Cardiac muscle cell (in vitro differentiated cells and primary cell): ENCODE measurements at regions not wholly inside any gene's neighbourhood (a gene's known extent, or its start where the extent isn't known, plus 50 kb on each side); places are given as distances from the start of the nearest gene placed in this dataset.

Experiments used
- DNase-seq, 2 donors: peaks; one replicate each; pipeline versions ENCODE4 v3.0.0 to v3.0.0-alpha.2; 2010 to 2017; ENCODE audit warnings: low read depth in 1 of 2, low spot score in 1 of 2
- H3K27ac ChIP-seq: fragments of 200-600 bp; sonication (generic); 2 replicates; pipeline ENCODE4 v1.5.1; 2016
- H3K27me3 ChIP-seq: fragments of 200-600 bp; sonication (generic); 2 replicates; pipeline ENCODE4 v1.6.0; 2016; ENCODE audit warnings: control low read depth
- H3K36me3 ChIP-seq: fragments of 200-600 bp; sonication (generic); 2 replicates; pipeline ENCODE4 v1.5.1; 2016; ENCODE audit warnings: control low read depth
- H3K4me1 ChIP-seq: fragments of 200-600 bp; sonication (generic); 2 replicates; pipeline ENCODE4 v1.8.1; 2017; ENCODE audit warnings: low read depth, mild to moderate bottlenecking, mixed run types
- H3K4me3 ChIP-seq: fragments of 200-600 bp; sonication (generic); 2 replicates; pipeline ENCODE4 v1.5.1; 2016; ENCODE audit warnings: mild to moderate bottlenecking
- H3K9me3 ChIP-seq: fragments of 200-600 bp; sonication (generic); 2 replicates; pipeline ENCODE4 v1.5.1; 2017; ENCODE audit warnings: low read depth, mild to moderate bottlenecking, control low read depth
- TF ChIP-seq, protein P1 (sequence below): IDR thresholded peaks from 2 replicates; pipeline ENCODE4 v1.5.1; 2012; ENCODE audit warnings: low read depth, mild to moderate bottlenecking, low read length

DNA sequence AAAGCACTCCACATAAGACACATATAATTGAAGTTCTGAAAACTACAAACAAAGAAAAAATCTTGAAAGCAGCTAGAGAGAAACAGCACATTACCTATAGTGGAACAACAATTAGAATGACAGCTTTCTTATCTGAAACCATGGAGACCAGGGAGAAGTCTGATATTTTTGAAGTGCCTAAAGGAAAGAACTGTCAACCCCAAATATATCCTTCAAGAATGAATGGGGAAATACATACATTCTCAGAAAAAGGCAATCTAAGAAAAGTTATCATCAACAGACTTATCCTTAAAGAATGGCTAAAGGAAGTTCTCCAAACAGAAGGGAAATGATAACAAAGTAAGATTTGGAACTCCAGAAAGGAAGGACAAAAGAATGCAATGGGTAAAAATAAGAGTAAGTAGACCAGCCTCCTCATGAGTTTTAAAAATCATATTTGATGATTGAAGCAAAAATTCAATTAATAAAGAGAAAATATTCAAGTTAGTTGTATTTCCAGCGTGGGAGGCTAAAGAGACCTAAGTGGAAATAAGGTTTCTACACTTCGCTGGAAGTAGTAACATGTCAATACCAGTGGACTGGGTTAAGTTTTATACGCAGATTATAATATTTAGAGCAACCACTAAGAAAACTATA, 170.8 kb upstream of the SAMSN1 start:
- Histone ChIP-seq H3K4me1 (peaks cover 24% of the 10 kb centered on the region), H3K27ac (no peak overlapping the region), H3K27me3 (no peaks in the 10 kb centered on the region), H3K4me3 (no peak overlapping the region), H3K36me3 (no peaks in the 10 kb centered on the region), H3K9me3 (no peaks in the 10 kb centered on the region)
- TF ChIP-seq, protein P1, sequence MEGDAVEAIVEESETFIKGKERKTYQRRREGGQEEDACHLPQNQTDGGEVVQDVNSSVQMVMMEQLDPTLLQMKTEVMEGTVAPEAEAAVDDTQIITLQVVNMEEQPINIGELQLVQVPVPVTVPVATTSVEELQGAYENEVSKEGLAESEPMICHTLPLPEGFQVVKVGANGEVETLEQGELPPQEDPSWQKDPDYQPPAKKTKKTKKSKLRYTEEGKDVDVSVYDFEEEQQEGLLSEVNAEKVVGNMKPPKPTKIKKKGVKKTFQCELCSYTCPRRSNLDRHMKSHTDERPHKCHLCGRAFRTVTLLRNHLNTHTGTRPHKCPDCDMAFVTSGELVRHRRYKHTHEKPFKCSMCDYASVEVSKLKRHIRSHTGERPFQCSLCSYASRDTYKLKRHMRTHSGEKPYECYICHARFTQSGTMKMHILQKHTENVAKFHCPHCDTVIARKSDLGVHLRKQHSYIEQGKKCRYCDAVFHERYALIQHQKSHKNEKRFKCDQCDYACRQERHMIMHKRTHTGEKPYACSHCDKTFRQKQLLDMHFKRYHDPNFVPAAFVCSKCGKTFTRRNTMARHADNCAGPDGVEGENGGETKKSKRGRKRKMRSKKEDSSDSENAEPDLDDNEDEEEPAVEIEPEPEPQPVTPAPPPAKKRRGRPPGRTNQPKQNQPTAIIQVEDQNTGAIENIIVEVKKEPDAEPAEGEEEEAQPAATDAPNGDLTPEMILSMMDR: no peak
- DNase-seq: no peak

DNA sequence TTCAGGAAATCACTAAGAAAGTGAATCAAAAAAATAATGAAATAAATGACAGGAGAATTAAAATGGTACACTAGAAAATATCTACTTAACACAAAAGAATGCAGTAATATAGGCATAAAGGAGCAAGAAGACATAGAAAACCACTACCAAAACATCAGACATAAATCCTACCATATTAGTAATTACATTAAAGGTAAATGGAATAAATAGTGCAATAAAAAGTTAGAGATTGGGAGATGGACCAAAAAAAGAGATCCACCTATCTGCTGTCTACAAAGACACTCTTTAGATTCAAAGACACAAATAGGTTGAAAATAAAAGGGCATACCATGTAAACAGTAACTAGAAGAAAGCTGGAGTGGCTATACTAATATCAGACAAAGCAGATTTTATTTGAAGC, 167.0 kb upstream of the SAMSN1 start:
- Histone ChIP-seq H3K27ac (no peak overlapping the region), H3K9me3 (no peaks in the 10 kb centered on the region), H3K4me3 (no peak overlapping the region), H3K4me1 (peaks cover 14% of the 10 kb centered on the region), H3K27me3 (no peaks in the 10 kb centered on the region), H3K36me3 (no peaks in the 10 kb centered on the region)
- no peak for DNase-seq
- TF ChIP-seq, protein P1: no peak

DNA sequence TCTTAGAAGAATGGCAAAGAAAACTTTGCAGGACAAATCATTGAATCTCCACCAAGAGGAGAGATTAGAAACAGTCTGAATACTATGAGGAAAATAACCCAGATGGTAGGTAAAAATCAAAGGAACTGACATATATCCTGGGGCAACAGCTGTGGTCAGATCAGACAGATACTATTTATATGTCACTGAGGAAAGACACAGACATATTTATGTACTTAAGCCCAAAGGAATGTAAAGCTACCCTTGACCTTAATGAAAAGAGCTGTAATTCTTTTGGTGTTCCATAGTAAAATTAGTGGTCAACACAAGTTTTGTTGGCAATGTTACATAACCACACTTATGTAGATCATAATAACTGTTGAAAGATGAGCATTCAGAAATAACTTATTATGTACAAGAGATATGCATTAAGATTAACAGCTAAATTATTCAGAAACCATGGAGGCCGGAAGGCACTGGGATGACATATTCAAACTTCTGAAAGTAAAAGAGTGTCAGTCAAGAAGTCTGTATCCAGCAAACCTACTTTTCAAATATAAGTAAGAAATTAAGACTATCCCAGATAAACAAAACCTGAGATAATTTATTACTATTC, 166.1 kb upstream of the SAMSN1 start:
- H3K27me3 ChIP-seq: no peaks in the 10 kb centered on the region
- H3K27ac ChIP-seq: no peak overlapping the region
- H3K4me1 ChIP-seq: peaks cover 14% of the 10 kb centered on the region
- TF ChIP-seq, protein P1: no peak
- H3K36me3 ChIP-seq: no peaks in the 10 kb centered on the region
- no peaks in the 10 kb centered on the region for H3K9me3 ChIP-seq
- peak in 1 of 2 donors; percentile 18 for DNase-seq
- no peak overlapping the region for H3K4me3 ChIP-seq

DNA sequence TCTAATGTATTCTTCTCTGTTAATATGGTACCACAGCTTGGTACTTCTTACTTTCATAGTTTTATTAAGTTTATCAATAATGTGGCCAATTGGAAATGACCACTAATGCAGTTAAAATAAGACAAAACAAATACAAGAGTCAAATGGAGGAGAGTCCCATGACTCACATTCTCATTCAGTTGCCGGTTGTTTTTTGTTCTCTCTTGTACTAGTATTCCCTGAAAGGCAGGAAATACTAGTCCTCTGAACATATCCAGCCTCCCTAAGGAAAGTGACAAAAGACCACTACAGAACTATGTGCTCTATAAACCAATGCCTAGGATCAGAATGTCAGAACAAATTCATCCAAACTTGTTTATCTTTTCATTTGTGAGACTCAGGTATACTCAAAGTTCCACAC, 165.2 kb upstream of the SAMSN1 start:
- Histone ChIP-seq H3K27ac (no peak overlapping the region), H3K27me3 (no peaks in the 10 kb centered on the region), H3K4me3 (no peak overlapping the region), H3K9me3 (no peaks in the 10 kb centered on the region), H3K4me1 (peaks cover 5% of the 10 kb centered on the region), H3K36me3 (no peaks in the 10 kb centered on the region)
- DNase-seq: no peak
- TF ChIP-seq, protein P1: no peak

DNA sequence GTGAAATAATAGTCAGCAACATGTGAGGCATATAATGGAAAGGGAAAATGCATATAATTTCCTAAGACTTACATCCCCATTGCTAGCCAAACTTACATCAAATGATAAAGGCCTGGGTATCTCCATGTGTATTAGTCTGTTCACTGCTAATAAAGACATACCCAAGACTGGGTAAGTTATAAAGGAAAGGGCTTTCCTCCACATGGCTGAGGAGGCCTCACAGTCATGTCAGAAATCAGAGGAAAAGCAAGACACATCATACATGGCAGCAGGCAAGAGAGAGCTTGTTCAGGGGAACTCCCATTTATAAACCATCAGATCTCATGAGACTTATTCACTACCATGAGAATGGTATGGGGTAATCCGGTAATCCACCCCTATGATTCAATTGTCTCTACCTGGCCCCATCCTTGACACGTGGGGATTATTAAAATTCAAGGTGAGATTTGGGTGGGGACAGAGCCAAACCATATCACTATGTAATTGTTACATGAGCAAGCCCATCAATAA, 161.5 kb upstream of the SAMSN1 start:
- H3K4me3 ChIP-seq: no peak overlapping the region
- H3K4me1 ChIP-seq: no peaks in the 10 kb centered on the region
- no peak overlapping the region for H3K27ac ChIP-seq
- H3K27me3 ChIP-seq: no peaks in the 10 kb centered on the region
- no peaks in the 10 kb centered on the region for H3K9me3 ChIP-seq
- DNase-seq: no peak
- TF ChIP-seq, protein P1: no peak
- no peaks in the 10 kb centered on the region for H3K36me3 ChIP-seq
